ENCODE measurements at regions not wholly inside any gene's neighbourhood (a gene's known extent, or its start where the extent isn't known, plus 50 kb on each side); places are given as distances from the start of the nearest gene placed in this dataset.

DNA sequence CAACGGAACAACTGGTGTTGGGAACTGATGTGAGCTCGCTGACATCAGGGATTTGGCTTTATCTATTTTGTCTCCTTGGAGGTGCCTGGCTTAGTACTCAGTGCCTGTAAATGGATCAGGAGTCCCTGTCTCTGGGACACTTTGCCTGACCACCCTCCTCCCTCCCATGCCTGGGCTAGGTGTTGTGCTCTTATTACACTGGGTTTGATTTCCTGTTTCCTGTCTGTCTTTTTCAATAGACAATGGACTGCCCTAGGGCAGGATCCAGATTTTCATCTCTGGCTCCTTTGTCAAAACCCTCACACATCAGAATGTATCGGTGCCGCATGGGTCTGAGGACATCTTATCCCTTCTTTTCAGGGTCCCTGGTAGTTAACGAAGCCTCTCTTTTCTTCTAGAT lies 223.6 kb upstream of the ASIC2 start:
- DNase-seq = no peak

DNA sequence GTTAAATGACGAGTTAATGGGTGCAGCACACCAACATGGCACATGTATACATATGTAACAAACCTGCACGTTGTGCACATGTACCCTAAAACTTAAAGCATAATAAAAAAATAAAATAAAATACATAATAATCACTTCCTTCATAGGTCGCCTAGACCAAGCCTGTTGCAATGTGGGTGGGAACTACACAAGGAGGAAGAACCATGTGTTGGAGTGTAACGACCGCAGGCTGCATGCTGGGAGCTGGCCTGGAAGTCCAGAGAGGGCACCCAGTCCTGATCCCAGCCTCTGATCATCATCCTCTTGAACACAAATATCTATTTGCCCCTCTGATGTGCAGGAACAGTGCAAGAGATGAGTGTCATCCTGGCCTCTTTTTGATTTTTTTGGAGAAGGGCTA lies 224.7 kb upstream of the ASIC2 start:
- no peak for DNase-seq

DNA sequence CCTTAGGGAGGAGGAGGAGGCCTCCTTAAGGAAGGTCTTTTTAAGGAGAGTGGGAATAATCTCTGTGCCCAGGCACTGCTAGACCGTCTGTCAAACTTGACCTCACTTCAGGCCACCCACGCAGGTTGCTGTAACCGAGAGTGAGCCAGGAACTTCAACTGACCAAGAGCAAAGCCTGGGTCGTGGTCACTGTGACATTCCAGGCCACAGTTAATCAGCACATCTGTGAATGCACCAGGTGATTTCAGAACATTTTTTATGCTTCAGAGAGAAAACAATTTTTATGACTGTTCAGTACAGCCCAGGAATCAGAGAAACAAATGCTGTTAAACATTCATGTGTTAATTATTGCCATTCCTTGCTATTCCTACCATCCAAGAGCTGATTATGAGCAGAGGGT lies 226.6 kb upstream of the ASIC2 start:
- no peak for DNase-seq

DNA sequence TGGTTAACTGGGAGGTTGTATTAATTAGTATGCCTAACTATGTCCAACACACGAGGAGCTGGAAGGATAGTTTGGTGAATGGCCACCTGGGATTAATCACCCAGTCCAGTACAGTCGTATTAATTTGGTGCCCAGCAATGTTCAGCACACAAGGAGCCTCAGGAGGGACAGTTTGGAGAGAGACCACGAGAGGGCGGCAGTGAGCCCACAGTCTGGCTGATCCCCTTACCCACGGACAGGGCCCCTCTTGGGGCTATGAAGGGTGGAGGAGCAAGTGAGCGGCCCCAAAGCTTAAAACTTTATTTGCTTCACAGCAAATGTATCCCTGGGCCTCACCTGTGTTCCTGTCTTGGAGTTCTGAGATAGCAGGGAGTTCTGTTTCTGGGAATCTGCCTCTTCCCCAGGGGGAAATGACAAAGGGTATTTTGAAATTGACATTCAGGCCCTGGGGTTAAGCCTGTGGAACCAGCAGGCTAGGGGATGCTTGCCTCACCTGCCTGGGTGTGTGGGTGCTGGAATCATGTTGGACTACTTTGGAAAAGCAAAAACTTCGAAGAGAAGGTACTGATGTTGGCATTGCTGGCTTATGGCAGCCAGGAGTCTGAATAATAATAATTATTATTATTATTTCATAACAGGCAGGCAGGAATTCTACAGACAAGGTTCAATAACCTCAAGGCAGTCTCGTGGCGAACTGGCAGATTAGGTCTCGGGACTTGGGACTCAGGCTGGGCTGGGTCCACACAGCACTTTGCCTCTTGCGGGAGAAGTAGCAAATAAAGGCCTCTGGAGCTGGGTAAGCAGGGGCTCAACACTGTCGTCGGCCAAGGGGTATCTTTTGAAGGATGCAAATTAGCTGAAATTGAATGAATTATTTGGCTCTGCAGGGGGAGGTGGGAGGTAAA lies 227.6 kb upstream of the ASIC2 start:
- no peak for DNase-seq

DNA sequence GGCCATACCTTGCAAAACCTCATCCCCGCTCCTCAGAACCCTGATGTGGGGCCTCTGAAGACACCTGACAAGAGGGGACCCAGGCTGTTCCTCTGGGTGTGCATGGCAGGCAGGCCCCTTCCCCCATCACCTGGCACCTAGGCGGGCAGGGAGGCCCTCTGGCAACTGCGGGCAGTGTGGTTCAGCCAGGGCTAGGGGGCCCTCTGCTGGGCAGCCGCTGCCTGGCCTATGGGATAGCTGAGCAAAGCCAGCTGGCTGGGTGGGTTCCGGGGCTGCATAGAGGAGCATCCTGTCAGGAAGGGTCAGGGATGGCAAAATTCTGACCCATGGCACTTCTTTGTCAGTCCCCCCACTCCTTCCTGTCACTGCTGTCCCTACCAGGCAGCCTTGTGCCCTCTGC lies 228.7 kb upstream of the ASIC2 start:
- DNase-seq = no peak

DNA sequence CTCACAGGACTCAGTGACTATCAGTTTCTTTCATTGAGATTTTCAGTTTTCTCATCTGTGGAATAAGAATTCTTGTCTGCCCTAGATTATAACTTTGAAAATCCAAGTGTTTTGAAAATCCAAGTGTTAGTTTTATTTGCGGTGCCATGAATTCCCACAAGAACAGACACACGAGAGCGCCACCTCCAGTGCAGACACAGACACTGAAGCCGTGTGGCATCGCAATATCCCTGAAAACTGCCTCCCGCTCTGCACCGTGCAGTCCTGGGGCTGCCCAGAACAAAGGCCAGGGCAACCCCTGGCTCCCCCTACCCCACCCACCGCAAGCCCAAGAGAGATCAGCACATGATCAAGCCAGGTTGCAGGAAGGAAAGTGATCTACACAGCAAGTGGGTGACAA lies 229.5 kb upstream of the ASIC2 start:
- no peak for DNase-seq

DNA sequence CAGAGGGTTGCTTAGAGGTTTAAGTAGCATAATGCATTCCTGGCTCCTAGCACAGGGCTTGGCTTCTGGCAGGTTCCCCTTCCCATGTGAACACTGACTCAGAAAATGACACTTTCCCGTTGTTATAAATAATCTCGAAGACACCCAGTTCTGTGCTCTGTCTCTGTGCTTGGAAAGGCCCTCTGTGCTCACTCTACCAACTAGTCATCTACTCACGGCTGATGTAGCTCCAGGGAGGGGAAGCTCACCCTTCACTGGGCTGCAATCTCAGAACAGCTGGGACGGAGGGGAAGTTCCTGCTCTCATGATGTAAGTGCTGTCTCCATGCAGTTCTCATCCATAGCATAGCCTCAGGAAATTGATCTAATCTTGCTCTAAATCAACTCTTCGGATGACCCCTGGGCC lies 230.5 kb upstream of the ASIC2 start:
- DNase-seq = no peak

DNA sequence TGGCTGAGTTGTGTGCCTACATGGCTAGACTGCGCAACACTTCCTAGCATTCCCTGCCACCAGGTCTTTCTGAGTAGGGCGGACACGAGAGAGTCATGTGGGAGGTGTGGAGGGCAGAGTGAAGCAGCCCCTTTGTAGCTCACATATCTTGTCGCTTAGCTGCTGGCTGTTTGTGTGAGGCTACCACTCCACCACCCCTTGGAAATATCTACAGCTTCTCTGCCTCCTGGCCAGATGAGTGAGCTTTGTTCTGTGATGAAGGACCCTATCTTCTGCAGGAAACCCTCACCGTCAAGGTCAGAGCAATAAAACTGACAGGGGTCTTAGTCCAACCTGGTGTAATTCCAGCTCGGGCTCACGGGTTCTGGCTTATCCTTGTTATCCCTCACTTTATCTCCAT lies 232.1 kb upstream of the ASIC2 start:
- no peak for DNase-seq

DNA sequence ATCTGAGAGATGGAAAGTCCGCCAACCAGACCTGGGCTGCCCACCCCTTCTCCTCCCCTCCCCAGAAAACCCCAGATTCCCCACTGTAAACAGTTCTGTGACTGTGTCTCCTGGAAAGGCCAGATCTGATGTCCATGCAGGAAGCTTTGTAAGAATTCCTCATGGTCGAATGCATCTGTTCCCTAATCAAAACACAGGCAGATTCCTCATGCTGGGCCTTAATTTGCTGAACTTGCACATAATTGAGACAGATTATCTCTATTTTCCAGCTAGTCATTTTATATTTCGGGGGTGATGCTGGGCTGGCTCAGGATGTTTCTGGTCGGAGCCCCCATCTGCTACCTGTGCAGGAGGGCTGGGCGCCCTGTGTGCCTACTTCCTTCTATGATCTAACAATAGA lies 233.6 kb upstream of the ASIC2 start:
- DNase-seq = no peak

DNA sequence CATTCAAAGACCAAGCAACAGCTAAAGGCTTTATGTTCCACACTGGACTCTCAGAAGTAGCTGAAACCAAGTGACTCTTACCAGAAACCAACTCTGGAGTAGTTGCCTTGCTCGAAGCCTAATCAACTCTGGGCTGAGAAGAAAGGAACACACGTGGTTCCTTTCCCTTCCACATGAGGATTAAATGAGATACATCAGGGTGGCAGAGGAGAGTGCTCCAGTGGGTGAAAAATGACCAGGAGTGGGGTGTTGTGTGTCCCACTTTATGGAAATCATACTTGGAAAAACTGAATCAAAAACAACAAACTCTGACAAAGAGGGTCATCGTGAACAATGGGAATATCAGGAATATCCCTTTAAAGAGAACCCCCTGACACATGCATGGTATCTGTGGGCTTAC lies 234.2 kb upstream of the ASIC2 start:
- no peak for DNase-seq

DNA sequence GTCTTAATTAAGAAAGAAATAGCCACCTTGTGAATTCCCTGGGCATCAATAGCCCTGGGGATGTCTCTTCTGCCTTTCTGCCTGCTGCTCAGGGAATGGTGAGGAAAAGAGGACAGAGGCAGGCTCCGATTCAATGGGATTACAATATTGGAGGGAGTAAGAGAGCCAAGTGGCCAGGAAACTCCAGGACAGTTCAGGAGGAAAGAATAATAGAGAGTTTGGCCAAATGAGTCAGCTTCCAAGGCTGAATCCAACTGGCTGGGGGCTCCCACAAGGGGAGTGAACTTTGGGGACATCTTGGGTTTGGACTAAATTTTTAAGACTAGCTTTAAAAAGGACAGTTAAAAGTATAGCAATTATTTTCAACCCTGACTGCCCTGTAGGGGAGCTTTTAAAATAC lies 235.8 kb upstream of the ASIC2 start:
- DNase-seq = no peak

DNA sequence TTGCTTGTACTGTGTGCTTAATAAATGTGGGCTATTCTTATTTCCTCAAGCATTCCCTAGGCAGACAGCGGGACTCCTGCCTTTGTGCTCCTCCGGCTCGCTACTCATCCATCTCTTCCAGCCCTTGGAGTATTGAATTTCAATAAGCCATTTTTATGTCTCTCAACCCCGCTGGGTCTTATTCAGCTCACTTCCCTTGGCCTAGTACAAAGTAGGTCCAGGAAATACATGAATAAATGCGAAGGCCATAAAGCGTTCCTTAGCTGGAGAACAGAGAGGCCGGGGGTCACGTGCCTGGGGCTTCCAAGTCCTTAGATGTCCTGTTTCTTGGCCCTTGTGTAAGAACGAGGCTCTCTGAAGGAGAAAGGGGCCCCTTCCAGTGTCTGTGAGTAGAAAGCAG lies 236.7 kb upstream of the ASIC2 start:
- no peak for DNase-seq

DNA sequence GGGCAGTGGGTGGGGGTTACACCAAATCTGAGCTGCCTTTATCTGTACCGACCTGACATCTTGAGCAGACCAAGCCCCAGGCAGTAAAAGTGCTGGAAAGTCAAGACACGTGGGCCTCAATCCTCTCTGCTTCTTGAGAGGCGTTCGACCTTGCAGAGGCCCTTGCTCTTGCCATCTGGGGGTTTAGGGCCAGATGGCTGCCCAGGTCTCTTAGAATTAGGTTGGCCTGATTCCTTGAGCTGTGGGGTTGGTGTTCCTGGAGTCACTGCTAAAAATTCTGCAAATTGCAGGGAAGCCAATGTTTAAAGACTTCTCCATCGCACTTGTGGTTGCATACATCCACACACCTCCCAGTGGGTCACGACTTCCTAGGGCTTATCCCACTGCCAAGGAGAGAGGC lies 238.2 kb upstream of the ASIC2 start:
- DNase-seq = no peak

DNA sequence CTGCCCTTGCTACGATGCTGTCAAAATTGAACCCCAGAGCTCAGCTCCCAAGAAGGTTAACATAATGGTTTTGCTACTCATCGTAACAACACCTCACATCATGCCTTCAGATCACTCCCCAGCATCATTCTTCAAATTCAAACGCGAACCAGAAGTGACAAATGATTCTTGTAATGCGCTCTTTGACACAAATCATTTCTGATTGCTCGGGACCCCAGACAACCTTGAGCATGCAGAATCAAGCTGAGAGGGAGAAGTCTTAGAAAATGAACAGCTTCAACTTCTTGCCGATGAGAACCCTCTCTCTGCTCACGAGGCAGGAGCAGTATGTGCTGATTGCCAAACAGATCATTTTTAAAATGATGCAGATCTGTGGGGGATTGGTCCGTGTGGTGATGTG lies 241.0 kb upstream of the ASIC2 start:
- no peak for DNase-seq

DNA sequence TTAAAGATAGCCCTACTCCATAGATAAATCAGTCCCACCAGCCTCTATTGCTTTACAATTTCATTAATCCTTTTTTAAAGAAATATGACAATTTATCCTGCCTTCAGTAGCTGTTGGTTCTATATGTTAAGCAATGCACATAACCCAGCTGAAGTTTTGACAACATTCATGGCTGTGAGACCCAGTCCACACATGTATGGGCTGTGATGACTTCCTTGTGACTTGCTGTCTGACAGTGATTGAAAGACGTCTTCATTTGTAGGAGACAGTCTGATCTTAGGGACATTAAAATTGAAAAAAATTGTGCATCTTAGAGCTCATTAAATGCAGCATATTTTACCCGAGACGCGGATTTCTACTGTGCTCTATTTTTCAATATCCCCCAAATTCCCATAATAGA lies 252.0 kb upstream of the ASIC2 start:
- no peak for DNase-seq

DNA sequence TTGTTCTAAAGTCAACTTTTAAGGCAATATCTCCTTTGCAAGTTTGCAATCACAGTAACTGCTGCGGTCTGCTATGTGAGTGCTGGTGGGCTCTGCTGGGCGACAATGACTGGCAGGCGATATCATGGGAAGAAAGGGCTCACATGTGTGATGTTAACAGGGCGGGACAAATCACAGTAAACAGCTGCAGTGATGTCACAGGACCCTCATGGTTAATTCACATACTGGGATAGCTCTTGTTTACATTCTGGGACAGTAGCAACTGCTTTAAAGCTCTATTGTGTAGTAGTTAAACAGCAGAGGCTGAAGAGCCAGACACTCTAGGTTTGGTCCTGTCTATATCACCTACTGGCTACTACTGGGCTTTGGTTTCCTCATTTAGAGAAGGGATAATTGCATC lies 257.2 kb upstream of the ASIC2 start:
- DNase-seq = no peak

DNA sequence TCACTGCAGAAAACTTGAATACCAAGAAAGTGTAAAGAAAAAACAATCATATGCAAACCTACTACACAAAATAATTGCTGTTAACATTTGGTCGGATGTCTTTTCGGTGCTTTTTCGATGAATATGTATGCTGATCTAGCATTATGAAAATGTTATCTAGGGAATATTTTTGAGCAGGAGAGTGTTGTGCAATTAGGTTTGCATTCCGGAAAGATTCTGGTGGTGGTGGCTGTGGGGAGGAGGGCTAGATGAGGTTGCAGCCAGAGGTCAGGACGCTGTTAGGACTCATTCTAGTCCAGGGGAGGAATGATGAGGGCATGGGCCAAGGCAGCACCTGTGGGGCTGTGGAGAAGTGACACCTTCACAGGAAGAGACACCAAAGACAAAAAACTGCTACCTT lies 258.0 kb upstream of the ASIC2 start:
- no peak for DNase-seq

DNA sequence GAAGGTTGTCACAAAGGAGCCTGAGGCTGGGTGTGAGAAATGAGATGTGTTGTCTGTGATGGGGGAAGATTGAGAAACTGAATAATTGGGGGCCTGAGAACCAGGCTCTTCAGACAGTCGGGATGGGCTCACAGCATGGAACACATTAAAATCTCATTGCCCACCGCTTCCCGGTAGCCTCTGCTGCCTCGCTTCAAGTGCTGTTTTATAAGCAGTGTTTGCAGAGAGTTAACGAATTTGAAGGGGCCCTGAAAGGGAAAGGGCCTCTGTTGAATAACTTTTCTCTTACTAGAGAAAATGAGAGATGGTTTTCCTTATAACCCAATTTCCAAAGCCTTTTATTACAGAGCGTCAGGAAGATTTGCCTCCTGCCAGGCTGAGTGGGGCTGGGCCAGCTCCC lies 258.8 kb upstream of the ASIC2 start:
- no peak for DNase-seq

DNA sequence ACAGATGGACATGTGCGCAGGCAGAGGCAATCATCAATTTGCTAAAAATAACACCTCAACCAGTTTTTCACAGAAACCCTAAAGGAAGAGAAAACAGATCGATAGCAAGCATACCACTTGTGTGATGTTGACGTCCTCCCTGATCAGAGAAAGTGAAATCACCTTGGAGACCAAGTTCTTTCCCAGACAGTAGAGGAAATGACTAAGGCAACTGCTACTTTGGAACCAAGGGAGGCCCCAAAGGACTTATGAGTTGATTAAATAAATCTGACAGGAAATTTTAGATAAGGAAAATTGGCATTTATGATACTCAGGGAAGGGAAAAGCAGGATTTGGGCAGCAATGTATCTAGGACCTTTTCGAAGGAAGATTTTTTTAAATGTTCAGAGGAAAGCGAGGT lies 267.1 kb upstream of the ASIC2 start:
- no peak for DNase-seq

DNA sequence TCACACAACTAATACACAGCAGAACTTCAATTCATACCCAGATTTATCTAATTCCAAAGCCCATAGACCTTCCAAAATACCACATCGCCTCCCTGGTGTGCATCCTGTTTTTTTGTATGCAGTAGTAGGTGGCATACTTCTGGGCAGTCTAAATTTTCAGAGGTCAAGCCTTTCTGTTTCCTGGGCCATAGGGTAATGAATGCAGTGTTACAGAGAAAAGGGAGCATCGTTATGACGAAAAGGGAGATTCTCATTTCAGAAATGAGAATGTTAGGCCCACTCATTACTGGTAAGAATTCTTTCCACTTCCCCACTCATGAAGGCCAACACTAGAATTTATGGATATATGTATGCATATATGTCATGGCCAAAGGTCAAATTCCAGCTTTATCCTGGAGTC lies 267.8 kb upstream of the ASIC2 start:
- DNase-seq = no peak

DNA sequence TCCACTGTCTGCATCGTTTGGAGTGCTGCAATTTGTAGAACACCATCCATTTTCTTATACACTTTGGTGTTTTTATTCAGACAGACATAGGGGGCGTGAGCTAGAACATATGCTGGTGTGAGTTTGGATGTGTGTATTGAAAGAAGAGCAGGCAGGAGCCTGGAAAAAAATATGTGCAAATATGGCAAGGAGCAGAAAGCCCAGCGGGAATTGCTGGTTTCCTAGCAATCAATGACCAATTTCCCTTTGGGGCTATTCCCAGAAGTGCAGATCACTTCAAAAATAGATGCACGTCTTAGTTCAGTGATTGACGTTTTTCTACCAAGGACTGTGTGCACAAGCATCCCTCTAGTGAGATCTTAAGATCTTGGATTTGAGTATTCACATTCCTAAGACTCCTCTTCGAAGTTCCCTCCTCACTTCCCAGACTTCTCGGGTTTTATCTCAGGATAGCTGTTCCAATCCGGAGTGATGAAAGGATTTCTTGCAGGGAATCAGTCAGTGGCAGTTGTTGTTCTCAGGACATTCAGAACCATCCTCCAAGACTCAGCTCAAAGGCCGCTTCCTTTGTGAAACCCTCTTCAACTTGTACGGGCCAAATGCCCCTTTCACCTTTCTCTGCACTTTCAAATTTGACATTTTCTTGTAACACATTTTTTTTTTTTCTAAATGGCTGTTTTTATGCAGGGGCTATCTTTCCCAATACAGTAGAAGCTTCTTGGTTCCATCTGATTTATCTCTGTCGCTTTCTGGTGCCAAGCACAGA lies 268.7 kb upstream of the ASIC2 start:
- DNase-seq = no peak

DNA sequence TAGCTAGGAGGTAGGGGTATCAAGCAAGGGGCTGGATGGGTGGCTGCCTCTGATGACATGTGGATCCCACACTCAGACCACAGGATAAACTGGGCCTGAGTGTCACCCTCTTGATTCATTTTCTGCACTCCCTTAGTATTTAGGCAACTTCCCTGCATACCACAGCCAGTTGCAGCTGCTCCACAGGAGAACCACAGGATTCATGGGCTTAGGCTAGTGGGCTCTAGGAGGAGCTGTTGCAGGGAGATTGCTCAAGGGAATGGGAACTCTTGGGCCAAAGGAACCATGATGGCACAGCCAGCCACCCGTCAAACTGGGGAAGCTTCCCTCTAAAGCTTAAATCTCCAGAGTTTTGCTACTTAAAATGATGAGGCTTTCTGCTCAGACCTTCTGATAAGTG lies 269.7 kb upstream of the ASIC2 start:
- DNase-seq = no peak

DNA sequence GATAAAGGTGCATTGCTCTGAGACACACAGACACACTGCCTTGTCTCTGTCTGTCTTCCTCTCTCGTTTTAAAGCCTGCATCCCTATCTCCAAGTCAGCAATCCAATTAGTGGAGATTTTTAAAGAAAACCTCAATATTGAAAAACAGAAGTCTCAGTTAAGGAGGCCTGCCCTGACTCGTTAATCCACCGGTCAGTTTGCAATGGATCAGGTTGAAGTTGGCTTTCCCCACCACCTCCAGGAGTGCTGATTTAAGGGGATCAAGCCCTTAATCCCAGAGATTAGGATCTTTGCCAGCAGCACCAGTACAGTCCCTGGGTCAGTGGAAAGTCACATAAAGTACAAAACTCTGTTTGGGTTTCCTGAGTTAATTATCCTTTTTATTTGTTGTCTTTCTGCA lies 271.1 kb upstream of the ASIC2 start:
- no peak for DNase-seq

DNA sequence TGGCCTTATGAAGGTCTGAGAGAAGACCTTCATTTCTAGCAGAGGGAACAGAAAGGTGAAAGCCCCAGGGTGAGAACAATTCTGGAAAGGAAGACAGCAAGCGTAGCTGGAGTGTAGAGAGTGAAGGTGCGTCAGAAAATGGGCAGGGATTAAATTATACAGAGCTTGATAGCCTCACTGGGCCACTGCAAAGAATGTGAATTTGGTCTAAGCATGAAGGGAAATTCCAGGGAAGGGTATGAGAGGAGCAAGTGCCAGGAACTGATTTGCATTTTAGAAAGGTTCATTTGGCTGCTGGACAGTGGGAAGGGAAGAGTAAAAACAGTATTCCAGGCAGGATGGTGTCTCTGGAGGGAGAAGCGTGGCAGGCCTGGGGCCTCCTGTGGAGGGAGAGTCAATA lies 274.1 kb upstream of the ASIC2 start:
- DNase-seq = no peak

DNA sequence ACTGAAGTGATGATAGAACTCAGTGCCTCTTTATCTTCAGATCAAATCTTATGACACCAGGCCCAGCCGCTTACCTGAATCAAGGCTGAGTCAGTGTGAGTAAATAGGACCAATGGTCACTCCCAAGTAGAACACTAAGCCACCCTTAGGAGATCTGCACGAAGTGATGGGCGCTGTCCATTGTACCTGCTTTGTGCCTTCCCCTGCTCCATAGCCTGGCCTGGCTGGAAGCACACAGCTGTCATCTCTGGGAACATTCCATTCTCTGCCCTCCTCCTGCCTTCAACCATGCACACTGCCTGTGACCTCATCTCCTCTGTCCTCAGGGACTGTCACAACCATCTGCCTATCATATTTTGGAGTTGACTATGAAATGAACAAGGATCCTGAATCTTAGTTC lies 279.5 kb upstream of the ASIC2 start:
- no peak for DNase-seq
